ENCODE measurements at regions not wholly inside any gene's neighbourhood (a gene's known extent, or its start where the extent isn't known, plus 50 kb on each side); places are given as distances from the start of the nearest gene placed in this dataset.
A peak's percentile ranks its signal among the peaks of the same experiment; 100 is the strongest.

GRCh38 chr21:27480841-27481261 lies 514.0 kb upstream of the ADAMTS5 start:
- intact Hi-C loops (cut with DNase I; ENCODE audit: low total_unique reads) (no loop called here), in situ Hi-C loops (cut with MboI; ENCODE audit: low pct_ligation_motif_present in 1 of 4, low pct_unique_long_range_greater_than_20kb in 1 of 4, low sequenced_read_pairs in 3 of 4) (no loop called here)
- H3K4me1 ChIP-seq, result no peaks in the 10 kb centered on the region
- no peak for DNase-seq
- H3K9me3 ChIP-seq, result no peaks in the 10 kb centered on the region
- H3K27me3 ChIP-seq, result no peaks in the 10 kb centered on the region
- H3K27ac ChIP-seq, result no peak overlapping the region
- WGBS, 2 donors (ENCODE audit: low coverage in 1 of 2), result 31 to 48% methylated on average over 2 of the region's 2 CpGs
- TF ChIP-seq POLR2A (IDR thresholded peaks at IDR 0.05), result no peak
- H3K4me3 ChIP-seq, result no peak overlapping the region
- no peaks in the 10 kb centered on the region for H3K36me3 ChIP-seq

GRCh38 chr21:27477296-27477695 lies 510.4 kb upstream of the ADAMTS5 start:
- TF ChIP-seq CTCF (IDR thresholded peaks at IDR 0.05) (no peak), POLR2AphosphoS5 (IDR thresholded peaks at IDR 0.05) (no peak), POLR2A (IDR thresholded peaks at IDR 0.05) (no peak), EP300 (IDR thresholded peaks at IDR 0.05; ENCODE audit: low read depth) (no peak)
- Histone ChIP-seq H3K4me3 (no peak overlapping the region), H3K36me3 (no peaks in the 10 kb centered on the region), H3K27me3 (no peaks in the 10 kb centered on the region), H3K27ac (no peak overlapping the region), H3K4me1 (no peaks in the 10 kb centered on the region), H3K9me3 (no peaks in the 10 kb centered on the region)
- intact Hi-C loops (cut with DNase I; ENCODE audit: low total_unique reads) (no loop called here), in situ Hi-C loops (cut with MboI; ENCODE audit: low pct_ligation_motif_present in 1 of 4, low pct_unique_long_range_greater_than_20kb in 1 of 4, low sequenced_read_pairs in 3 of 4) (no loop called here)
- DNase-seq, result no peak
- WGBS, 2 donors (ENCODE audit: low coverage in 1 of 2), result 53 to 75% methylated on average over 2 of the region's 2 CpGs

GRCh38 chr21:27476696-27477095 lies 509.8 kb upstream of the ADAMTS5 start:
- Histone ChIP-seq H3K4me3 (no peak overlapping the region), H3K27me3 (no peaks in the 10 kb centered on the region), H3K9me3 (no peaks in the 10 kb centered on the region), H3K36me3 (no peaks in the 10 kb centered on the region), H3K4me1 (no peaks in the 10 kb centered on the region), H3K27ac (no peak overlapping the region)
- DNase-seq, result no peak
- 8 to 11% methylated on average over 1 of the region's 1 CpG for WGBS, 2 donors (ENCODE audit: low coverage in 1 of 2)
- intact Hi-C loops (cut with DNase I; ENCODE audit: low total_unique reads) (no loop called here), in situ Hi-C loops (cut with MboI; ENCODE audit: low pct_ligation_motif_present in 1 of 4, low pct_unique_long_range_greater_than_20kb in 1 of 4, low sequenced_read_pairs in 3 of 4) (no loop called here)
- TF ChIP-seq CTCF (IDR thresholded peaks at IDR 0.05), result peak; percentile 15 to 32 (median 27)
- TF ChIP-seq POLR2AphosphoS5 (IDR thresholded peaks at IDR 0.05), result no peak

GRCh38 chr21:27475363-27475955 lies 508.6 kb upstream of the ADAMTS5 start:
- Histone ChIP-seq H3K27ac (no peak overlapping the region), H3K27me3 (no peaks in the 10 kb centered on the region), H3K36me3 (no peaks in the 10 kb centered on the region), H3K9me3 (no peaks in the 10 kb centered on the region), H3K4me1 (no peaks in the 10 kb centered on the region), H3K4me3 (no peak overlapping the region)
- intact Hi-C loops (cut with DNase I; ENCODE audit: low total_unique reads), result no loop called here
- TF ChIP-seq POLR2A (IDR thresholded peaks at IDR 0.05) (no peak), CTCF (IDR thresholded peaks at IDR 0.05) (no peak), EP300 (IDR thresholded peaks at IDR 0.05; ENCODE audit: low read depth) (no peak), POLR2AphosphoS5 (IDR thresholded peaks at IDR 0.05) (no peak)
- WGBS, 2 donors (ENCODE audit: low coverage in 1 of 2), result 85 to 86% methylated on average over 7 of the region's 7 CpGs
- DNase-seq, result no peak
- in situ Hi-C loops (cut with MboI; ENCODE audit: low pct_ligation_motif_present in 1 of 4, low pct_unique_long_range_greater_than_20kb in 1 of 4, low sequenced_read_pairs in 3 of 4), result no loop called here

- Histone ChIP-seq H3K36me3 (no peaks in the 10 kb centered on the region), H3K9me3 (no peaks in the 10 kb centered on the region), H3K27ac (no peak overlapping the region), H3K4me1 (no peaks in the 10 kb centered on the region), H3K4me3 (no peak overlapping the region), H3K27me3 (no peaks in the 10 kb centered on the region)
- DNase-seq, result no peak
- 60 to 61% methylated on average over 2 of the region's 2 CpGs for WGBS, 2 donors (ENCODE audit: low coverage in 1 of 2)
- in situ Hi-C loops (cut with MboI; ENCODE audit: low pct_ligation_motif_present in 1 of 4, low pct_unique_long_range_greater_than_20kb in 1 of 4, low sequenced_read_pairs in 3 of 4), result no loop called here
- intact Hi-C loops (cut with DNase I; ENCODE audit: low total_unique reads), result no loop called here
- no peak for TF ChIP-seq POLR2A (IDR thresholded peaks at IDR 0.05)
- no peak for TF ChIP-seq CTCF (IDR thresholded peaks at IDR 0.05)
- TF ChIP-seq POLR2AphosphoS5 (IDR thresholded peaks at IDR 0.05), result no peak
- TF ChIP-seq EP300 (IDR thresholded peaks at IDR 0.05; ENCODE audit: low read depth), result no peak
These were observed 500.5 kb upstream of the ADAMTS5 start for GRCh38 chr21:27467366-27467765.

All from transverse colon (tissue), 4 donors.